PC-3 (cell line): ENCODE measurements at regions not wholly inside any gene's neighbourhood (a gene's known extent, or its start where the extent isn't known, plus 50 kb on each side); places are given as distances from the start of the nearest gene placed in this dataset.

Experiments
- ATAC-seq: fragments of 200-7000 bp; cut with Tn5 transposase; 2 replicates; pipeline ENCODE4 v1.9.1; 2020; ENCODE audit warnings: mild to moderate bottlenecking, moderate library complexity
- BruUV-seq: library from RNA; stranded (reverse); fragments of 400-500 nt; replicated peaks from 2 replicates; lab custom pipeline; 2021; lab: Mats Ljungman, UMichigan
- CTCF ChIA-PET: fragments of 300-600 bp; sonication (Branson Sonifier 250); formaldehyde crosslinking; loops from one replicate; lab custom pipeline; 2022; ENCODE audit warnings: antibody characterized with exemption; lab: Charles Lee
- POLR2A ChIA-PET: fragments of 300-600 bp; sonication (Branson Sonifier 250); formaldehyde crosslinking; loops from one replicate; lab custom pipeline; 2022; ENCODE audit warnings: antibody characterized with exemption; ENCODE audit not compliant: unreplicated experiment; lab: Charles Lee
- DNase-seq: peaks from one replicate; pipeline ENCODE4 v3.0.0-alpha.2; 2015
- H2AFZ ChIP-seq: fragments of 300-600 bp; sonication (generic); 2 replicates; pipeline ENCODE4 v1.6.0; 2016; ENCODE audit warnings: antibody characterized with exemption, low read length
- H3F3A ChIP-seq: fragments of 300-600 bp; sonication (generic); one replicate; pipeline ENCODE4 v1.6.0; 2017; ENCODE audit warnings: antibody characterized with exemption, low read length, control low read depth, mild to moderate bottlenecking; ENCODE audit not compliant: unreplicated experiment
- H3K27ac ChIP-seq: fragments of 300-600 bp; sonication (generic); 2 replicates; pipeline ENCODE4 v1.5.1; 2016; ENCODE audit warnings: mild to moderate bottlenecking, low read length
- H3K27me3 ChIP-seq: fragments of 300-600 bp; sonication (generic); 2 replicates; pipeline ENCODE4 v1.6.1; 2016; ENCODE audit warnings: low read length, mixed read lengths
- H3K36me3 ChIP-seq: fragments of 300-600 bp; sonication (generic); 2 replicates; pipeline ENCODE4 v1.6.1; 2016; ENCODE audit warnings: low read depth, mixed run types, low read length, mixed read lengths
- H3K4me1 ChIP-seq: fragments of 300-600 bp; sonication (generic); 2 replicates; pipeline ENCODE4 v1.5.1; 2016; ENCODE audit warnings: low read length; ENCODE audit not compliant: insufficient read depth
- H3K4me2 ChIP-seq: fragments of 300-600 bp; sonication (generic); 2 replicates; pipeline ENCODE4 v1.6.0; 2016; ENCODE audit warnings: low read length
- H3K4me3 ChIP-seq: fragments of 300-600 bp; sonication (generic); 2 replicates; pipeline ENCODE4 v1.5.1; 2016; ENCODE audit warnings: mild to moderate bottlenecking, low read length, mixed read lengths
- H3K79me2 ChIP-seq: fragments of 300-600 bp; sonication (generic); 2 replicates; pipeline ENCODE4 v1.6.1; 2017; ENCODE audit warnings: low read length, mixed read lengths
- H3K9ac ChIP-seq: fragments of 300-600 bp; sonication (generic); 2 replicates; pipeline ENCODE4 v1.6.0; 2016; ENCODE audit warnings: mild to moderate bottlenecking, low read length
- H3K9me2 ChIP-seq: fragments of 300-600 bp; sonication (generic); replicated peaks from 2 replicates; pipeline ENCODE4 v1.6.1; 2016; ENCODE audit warnings: mixed run types, low read length, mixed read lengths
- H3K9me3 ChIP-seq: fragments of 300-600 bp; sonication (generic); 2 replicates; pipeline ENCODE4 v1.6.1; 2016; ENCODE audit warnings: low read length, mixed read lengths
- H4K20me1 ChIP-seq: fragments of 300-600 bp; sonication (generic); 2 replicates; pipeline ENCODE4 v1.6.1; 2016; ENCODE audit warnings: low read length, mixed read lengths
- CTCF ChIP-seq: fragments of 300-600 bp; sonication (generic); conservative IDR thresholded peaks from 2 replicates; pipeline ENCODE4 v1.5.1; 2017; ENCODE audit warnings: antibody characterized with exemption, low read depth, mild to moderate bottlenecking, low read length
- EZH2 ChIP-seq: fragments of 300-600 bp; sonication (generic); IDR thresholded peaks from one replicate; pipeline ENCODE4 v1.6.1; 2017; ENCODE audit warnings: antibody characterized with exemption, mild to moderate bottlenecking, low read length; ENCODE audit not compliant: unreplicated experiment
- EZH2phosphoT487 ChIP-seq: fragments of 300-600 bp; sonication (generic); IDR thresholded peaks from 2 replicates; pipeline ENCODE4 v1.6.1; 2018; ENCODE audit warnings: mild to moderate bottlenecking, antibody characterized with exemption, low read length, borderline replicate concordance
- intact Hi-C: fragments of 100-400 bp; cut with micrococcal nuclease; formaldehyde crosslinking; loops from 2 replicates; pipeline ENCODE4 v1.9.0; 2023

- no peak overlapping the region for H3K4me3 ChIP-seq
- DNase-seq (no peak), ATAC-seq (no peak)
- intact Hi-C loops = no loop called here
- TF ChIP-seq CTCF = no peak
- TF ChIP-seq EZH2 = no peak
- no peak for TF ChIP-seq EZH2phosphoT487
- no peak overlapping the region for H3K9ac ChIP-seq
- no peaks in the 10 kb centered on the region for H3K4me1 ChIP-seq
- H3F3A ChIP-seq = no peaks in the 10 kb centered on the region
- no peaks in the 10 kb centered on the region for H3K9me2 ChIP-seq
- H3K27ac ChIP-seq = no peak overlapping the region
- H3K79me2 ChIP-seq = no peaks in the 10 kb centered on the region
- no TSS peak for BruUV-seq
- no peak overlapping the region for H3K4me2 ChIP-seq
- H3K27me3 ChIP-seq = peaks cover 13% of the 10 kb centered on the region; the same call in 1 of the 2 replicates
- H3K9me3 ChIP-seq = no peaks in the 10 kb centered on the region
- H2AFZ ChIP-seq = no peak overlapping the region
- CTCF ChIA-PET = no interaction called here
- H3K36me3 ChIP-seq = no peaks in the 10 kb centered on the region
- H4K20me1 ChIP-seq = no peaks in the 10 kb centered on the region
- POLR2A ChIA-PET = no interaction called here
Observed at GRCh38 chr16:75927810-75928209, 201.5 kb upstream of the CPHXL start.

- Histone ChIP-seq H3K27ac (no peak overlapping the region), H3K4me1 (no peaks in the 10 kb centered on the region), H3K9ac (no peak overlapping the region), H3K27me3 (peaks cover 18% of the 10 kb centered on the region), H3K4me2 (no peak overlapping the region), H4K20me1 (no peaks in the 10 kb centered on the region), H3K9me2 (no peaks in the 10 kb centered on the region), H3K79me2 (no peaks in the 10 kb centered on the region), H3F3A (no peaks in the 10 kb centered on the region), H3K9me3 (no peaks in the 10 kb centered on the region), H2AFZ (no peak overlapping the region), H3K4me3 (no peak overlapping the region), H3K36me3 (no peaks in the 10 kb centered on the region)
- DNase-seq = no peak
- POLR2A ChIA-PET = no interaction called here
- BruUV-seq = no TSS peak
- ATAC-seq = no peak
- intact Hi-C loops = no loop called here
- no peak for TF ChIP-seq CTCF
- TF ChIP-seq EZH2 = no peak
- TF ChIP-seq EZH2phosphoT487 = no peak
- CTCF ChIA-PET = no interaction called here
Observed at GRCh38 chr16:75928295-75928694, 202.0 kb upstream of the CPHXL start.

GRCh38 chr16:75929046-75929445 is 202.8 kb upstream of the CPHXL start:
- no peak for TF ChIP-seq EZH2
- TF ChIP-seq EZH2phosphoT487 = no peak
- no peak for TF ChIP-seq CTCF
- Histone ChIP-seq H4K20me1 (no peaks in the 10 kb centered on the region), H3K4me2 (no peak overlapping the region), H2AFZ (no peak overlapping the region), H3K4me3 (no peak overlapping the region), H3F3A (no peaks in the 10 kb centered on the region), H3K27ac (no peak overlapping the region), H3K27me3 (peaks cover 25% of the 10 kb centered on the region), H3K9me2 (no peaks in the 10 kb centered on the region), H3K4me1 (no peaks in the 10 kb centered on the region), H3K9me3 (no peaks in the 10 kb centered on the region), H3K9ac (no peak overlapping the region), H3K79me2 (no peaks in the 10 kb centered on the region), H3K36me3 (no peaks in the 10 kb centered on the region)
- POLR2A ChIA-PET = no interaction called here
- DNase-seq (no peak), ATAC-seq (no peak)
- no TSS peak for BruUV-seq
- CTCF ChIA-PET = no interaction called here
- intact Hi-C loops = no loop called here
